A172 (cell line): ENCODE measurements at regions not wholly inside any gene's neighbourhood (a gene's known extent, or its start where the extent isn't known, plus 50 kb on each side); places are given as distances from the start of the nearest gene placed in this dataset.

Source experiments
- DNase-seq: peaks from one replicate; pipeline ENCODE4 v3.0.0-alpha.2; 2015; ENCODE audit warnings: low spot score

- DNase-seq: no peak
These were observed 51.8 kb upstream of the SLC16A1 start for GRCh38 chr1:113007706-113008364.

GRCh38 chr1:113008365-113008714, 52.3 kb upstream of the SLC16A1 start:
- no peak for DNase-seq

GRCh38 chr1:113012149-113012548, 56.2 kb upstream of the SLC16A1 start:
- DNase-seq: peak; percentile 19

GRCh38 chr1:113013823-113014222, 57.8 kb upstream of the SLC16A1 start:
- DNase-seq: no peak

GRCh38 chr1:113014508-113014907, 58.5 kb upstream of the LRIG2 start:
- no peak for DNase-seq

GRCh38 chr1:113018911-113019310, 54.1 kb upstream of the LRIG2 start:
- DNase-seq: no peak

GRCh38 chr1:113021430-113022085, 51.4 kb upstream of the LRIG2 start:
- DNase-seq: no peak
